ENCODE measurements at regions not wholly inside any gene's neighbourhood (a gene's known extent, or its start where the extent isn't known, plus 50 kb on each side); places are given as distances from the start of the nearest gene placed in this dataset.

GRCh38 chr2:234840336-234840735 lies 111.5 kb upstream of the SH3BP4 start:
- TF ChIP-seq, protein P1, sequence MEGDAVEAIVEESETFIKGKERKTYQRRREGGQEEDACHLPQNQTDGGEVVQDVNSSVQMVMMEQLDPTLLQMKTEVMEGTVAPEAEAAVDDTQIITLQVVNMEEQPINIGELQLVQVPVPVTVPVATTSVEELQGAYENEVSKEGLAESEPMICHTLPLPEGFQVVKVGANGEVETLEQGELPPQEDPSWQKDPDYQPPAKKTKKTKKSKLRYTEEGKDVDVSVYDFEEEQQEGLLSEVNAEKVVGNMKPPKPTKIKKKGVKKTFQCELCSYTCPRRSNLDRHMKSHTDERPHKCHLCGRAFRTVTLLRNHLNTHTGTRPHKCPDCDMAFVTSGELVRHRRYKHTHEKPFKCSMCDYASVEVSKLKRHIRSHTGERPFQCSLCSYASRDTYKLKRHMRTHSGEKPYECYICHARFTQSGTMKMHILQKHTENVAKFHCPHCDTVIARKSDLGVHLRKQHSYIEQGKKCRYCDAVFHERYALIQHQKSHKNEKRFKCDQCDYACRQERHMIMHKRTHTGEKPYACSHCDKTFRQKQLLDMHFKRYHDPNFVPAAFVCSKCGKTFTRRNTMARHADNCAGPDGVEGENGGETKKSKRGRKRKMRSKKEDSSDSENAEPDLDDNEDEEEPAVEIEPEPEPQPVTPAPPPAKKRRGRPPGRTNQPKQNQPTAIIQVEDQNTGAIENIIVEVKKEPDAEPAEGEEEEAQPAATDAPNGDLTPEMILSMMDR (IDR thresholded peaks at IDR 0.05; ENCODE audit: borderline replicate concordance, control extremely low read depth, extremely low read depth, insufficient read depth, missing control alignments) = no peak
- DNase-seq (ENCODE audit: low spot score) = no peak
- in situ Hi-C loops (cut with MboI; ENCODE audit: low sequenced_read_pairs, unreplicated experiment) = no loop called here

GRCh38 chr2:234839285-234839684 lies 112.5 kb upstream of the SH3BP4 start:
- TF ChIP-seq, protein P1 (IDR thresholded peaks at IDR 0.05; ENCODE audit: borderline replicate concordance, control extremely low read depth, extremely low read depth, insufficient read depth, missing control alignments) = no peak
- in situ Hi-C loops (cut with MboI; ENCODE audit: low sequenced_read_pairs, unreplicated experiment) = no loop called here
- DNase-seq (ENCODE audit: low spot score) = no peak

DNA sequence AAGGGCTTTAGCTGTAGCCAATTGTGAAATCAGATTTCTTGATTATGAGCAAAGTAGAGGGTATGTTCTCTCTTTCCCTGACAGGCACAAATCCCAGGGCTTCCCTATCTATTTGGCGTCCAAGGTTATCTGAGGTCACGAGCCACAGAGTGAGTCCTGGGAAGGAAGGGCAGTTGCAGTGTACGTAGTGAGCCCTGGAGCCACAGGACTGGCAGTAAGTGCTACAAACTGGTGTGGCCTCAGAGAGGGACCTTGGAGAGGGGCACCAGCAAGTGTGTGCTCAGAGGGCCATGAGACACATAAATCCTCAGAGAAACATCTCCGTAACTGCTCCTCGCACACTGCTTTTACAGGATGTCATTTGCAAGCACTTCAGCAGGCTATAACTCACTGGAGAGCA lies 115.5 kb upstream of the SH3BP4 start:
- in situ Hi-C loops (cut with MboI; ENCODE audit: low sequenced_read_pairs, unreplicated experiment) = no loop called here
- TF ChIP-seq, protein P1 (IDR thresholded peaks at IDR 0.05; ENCODE audit: borderline replicate concordance, control extremely low read depth, extremely low read depth, insufficient read depth, missing control alignments) = no peak
- DNase-seq (ENCODE audit: low spot score) = no peak

DNA sequence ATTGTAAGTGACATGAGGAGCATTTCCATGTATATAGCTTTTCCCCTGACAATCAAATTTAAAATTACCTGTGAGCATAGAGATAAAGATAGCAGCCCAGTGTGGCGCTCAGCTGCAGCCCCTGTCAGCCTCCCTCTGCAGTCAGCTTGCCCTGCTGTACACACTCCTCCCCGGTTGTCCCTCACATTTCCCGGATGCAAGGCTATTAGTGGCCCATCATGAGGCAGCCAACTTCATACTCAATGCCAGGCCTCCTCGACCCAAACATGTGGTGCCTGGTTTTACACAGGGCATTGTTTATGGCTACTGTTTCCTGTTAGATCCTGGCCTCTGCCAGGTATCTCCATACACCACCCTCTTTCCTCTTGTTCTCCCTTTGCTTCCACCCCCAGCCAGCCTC lies 116.1 kb upstream of the SH3BP4 start:
- in situ Hi-C loops (cut with MboI; ENCODE audit: low sequenced_read_pairs, unreplicated experiment) = no loop called here
- no peak for DNase-seq (ENCODE audit: low spot score)

GRCh38 chr2:234834228-234834923 lies 117.4 kb upstream of the SH3BP4 start:
- no peak for DNase-seq (ENCODE audit: low spot score)
- in situ Hi-C loops (cut with MboI; ENCODE audit: low sequenced_read_pairs, unreplicated experiment) = no loop called here
- TF ChIP-seq, protein P1 (IDR thresholded peaks at IDR 0.05; ENCODE audit: borderline replicate concordance, control extremely low read depth, extremely low read depth, insufficient read depth, missing control alignments) = no peak

More for the DNA sequence above, 116.1 kb upstream of the SH3BP4 start:
- TF ChIP-seq, protein P1 (IDR thresholded peaks at IDR 0.05; ENCODE audit: borderline replicate concordance, control extremely low read depth, extremely low read depth, insufficient read depth, missing control alignments) = no peak

DNA sequence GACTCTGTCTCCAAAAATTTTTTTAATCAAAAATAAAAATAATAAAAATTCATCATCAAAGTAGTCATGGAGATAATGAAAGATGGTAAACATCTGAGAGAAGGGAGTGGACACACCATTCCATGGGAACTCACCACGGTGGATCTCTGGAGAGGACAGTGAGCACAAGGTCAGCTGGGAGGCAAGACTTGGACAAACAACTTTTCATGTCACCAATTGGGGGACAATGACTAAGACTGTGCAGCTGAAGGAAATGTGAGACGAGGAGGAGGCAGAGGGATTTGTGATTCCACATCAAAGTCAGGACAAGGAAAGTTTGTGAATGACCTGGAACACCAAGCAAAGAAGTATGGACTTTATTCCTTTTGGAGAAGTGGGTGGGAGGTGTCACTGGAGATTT lies 121.0 kb upstream of the SH3BP4 start:
- in situ Hi-C loops (cut with MboI; ENCODE audit: low sequenced_read_pairs, unreplicated experiment) = no loop called here
- no peak for DNase-seq (ENCODE audit: low spot score)
- TF ChIP-seq, protein P1 (IDR thresholded peaks at IDR 0.05; ENCODE audit: borderline replicate concordance, control extremely low read depth, extremely low read depth, insufficient read depth, missing control alignments) = no peak

Data from GM13976 (cell line).